ENCODE measurements at regions not wholly inside any gene's neighbourhood (a gene's known extent, or its start where the extent isn't known, plus 50 kb on each side); places are given as distances from the start of the nearest gene placed in this dataset.

DNA sequence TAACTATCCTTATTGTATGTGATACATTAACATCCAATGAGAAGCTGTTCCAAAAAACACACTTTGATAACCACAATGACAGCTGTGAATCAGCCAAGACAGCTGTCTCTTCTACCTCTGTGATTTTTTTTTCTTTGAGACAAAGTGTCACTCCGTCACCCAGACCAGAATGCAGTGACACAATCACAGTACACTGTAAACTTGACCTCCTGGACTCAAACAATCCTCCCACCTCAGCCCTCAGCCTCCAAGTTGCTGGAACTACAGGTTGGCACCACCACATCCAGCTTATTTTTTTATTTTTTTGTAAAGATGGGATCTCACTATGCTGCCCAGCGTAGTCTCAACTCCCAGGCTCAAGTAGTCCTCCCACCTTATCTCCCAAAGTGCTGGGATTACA is 73.5 kb upstream of the TMCO5A start:
- TF ChIP-seq POLR2A (IDR thresholded peaks at IDR 0.05; ENCODE audit: low read depth, low read length), result no peak
- FAIRE-seq, result no peak
- no peak for DNase-seq (ENCODE audit: insufficient read length, low spot score)

DNA sequence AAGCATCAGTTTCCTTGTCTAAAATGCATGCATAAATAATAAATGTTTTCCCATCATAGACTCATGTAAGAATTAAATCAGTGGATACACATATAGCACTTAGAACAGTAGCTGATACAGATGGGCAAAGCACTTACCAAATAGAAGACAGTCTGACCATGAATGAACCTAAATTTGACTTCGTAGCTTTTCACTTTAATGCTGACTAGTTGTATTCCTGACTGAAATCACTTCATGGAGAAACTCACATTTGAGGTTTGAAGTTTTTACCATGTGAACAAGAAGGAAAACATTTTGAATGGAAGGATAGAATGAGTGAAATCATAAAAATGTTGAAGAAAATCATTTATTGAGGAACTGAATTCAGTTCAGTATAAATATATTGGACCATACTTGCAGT is 68.8 kb upstream of the TMCO5A start:
- DNase-seq (ENCODE audit: insufficient read length, low spot score) (no peak), FAIRE-seq (no peak)
- TF ChIP-seq POLR2A (IDR thresholded peaks at IDR 0.05; ENCODE audit: low read depth, low read length), result no peak

DNA sequence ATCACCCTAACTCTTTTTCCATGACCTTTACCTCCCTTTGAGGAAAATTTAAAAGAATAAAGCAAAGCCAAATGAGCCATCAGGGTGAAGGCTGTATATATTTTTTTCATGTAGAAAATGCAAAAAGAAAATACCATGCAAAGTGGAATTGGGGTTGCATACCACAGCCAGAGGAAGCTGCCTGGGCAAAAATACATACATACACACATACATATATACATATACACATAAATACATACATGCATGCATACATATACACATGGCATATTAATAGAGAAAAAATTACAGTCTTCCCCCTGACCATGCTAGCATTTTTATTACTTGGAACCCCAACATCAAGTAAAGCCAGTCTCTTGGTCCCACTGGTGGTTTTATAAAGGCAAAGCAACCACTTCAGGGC is 63.7 kb upstream of the TMCO5A start:
- no peak for TF ChIP-seq POLR2A (IDR thresholded peaks at IDR 0.05; ENCODE audit: low read depth, low read length)
- DNase-seq (ENCODE audit: insufficient read length, low spot score) (no peak), FAIRE-seq (no peak)

DNA sequence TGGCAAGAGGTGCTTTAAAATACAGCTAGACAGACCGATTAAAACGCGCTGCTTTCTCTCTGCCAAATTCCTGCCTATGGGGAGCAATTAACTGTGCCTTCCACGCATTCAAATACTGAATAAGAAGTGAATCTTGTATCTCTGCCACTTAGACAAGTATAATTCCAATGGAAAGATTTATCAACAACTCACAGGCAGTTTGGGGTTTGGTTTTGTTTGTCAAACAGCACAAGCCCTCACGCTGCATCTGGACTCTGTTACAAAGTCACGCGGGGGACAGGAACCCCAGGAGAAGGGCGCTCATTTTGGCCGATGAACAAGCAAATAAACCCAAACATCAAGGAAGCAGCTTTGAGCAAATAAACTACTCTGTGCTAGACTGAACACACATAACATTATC is 61.8 kb upstream of the TMCO5A start:
- TF ChIP-seq POLR2A (IDR thresholded peaks at IDR 0.05; ENCODE audit: low read depth, low read length), result no peak
- FAIRE-seq (no peak), DNase-seq (ENCODE audit: insufficient read length, low spot score) (no peak)

DNA sequence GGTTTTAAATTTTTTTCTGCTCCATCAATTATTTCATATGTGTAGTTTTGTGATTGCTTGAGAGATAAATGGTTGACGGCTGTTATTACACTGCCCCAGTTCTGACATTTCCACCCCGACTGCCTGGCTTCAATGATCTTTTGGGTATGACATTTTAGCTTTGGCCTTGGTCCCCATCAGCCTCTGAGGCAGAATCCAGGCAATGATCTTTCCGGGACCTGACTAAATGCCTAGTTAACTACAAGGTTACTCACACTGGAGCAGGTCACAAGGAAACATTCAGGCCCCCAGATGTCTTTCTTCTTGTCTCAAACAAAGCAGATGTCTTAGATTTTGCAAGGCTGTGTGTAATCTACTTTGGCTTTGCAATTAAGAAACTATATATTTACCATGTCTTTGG is 61.1 kb upstream of the TMCO5A start:
- TF ChIP-seq POLR2A (IDR thresholded peaks at IDR 0.05; ENCODE audit: low read depth, low read length), result no peak
- DNase-seq (ENCODE audit: insufficient read length, low spot score) (no peak), FAIRE-seq (no peak)

DNA sequence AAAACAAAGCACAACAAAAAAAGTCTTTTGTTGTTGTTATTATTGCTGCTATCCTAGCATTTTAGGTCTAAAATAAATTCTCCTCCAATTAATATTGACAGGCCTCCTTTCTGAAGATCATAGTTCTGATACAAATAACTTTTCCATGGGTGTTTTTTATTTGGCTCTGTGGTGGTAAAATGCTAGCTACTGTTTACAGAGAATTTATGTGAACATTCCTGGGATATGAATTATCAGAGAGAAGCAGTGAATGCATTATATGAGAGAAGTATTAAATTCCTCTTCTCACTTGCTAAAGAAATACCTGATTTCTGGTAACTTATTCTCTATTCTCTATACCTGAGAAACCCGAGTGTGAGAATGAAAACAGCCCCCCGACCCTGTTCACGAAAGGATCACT is 57.5 kb upstream of the TMCO5A start:
- no peak for FAIRE-seq
- DNase-seq (ENCODE audit: insufficient read length, low spot score), result no peak
- no peak for TF ChIP-seq POLR2A (IDR thresholded peaks at IDR 0.05; ENCODE audit: low read depth, low read length)

DNA sequence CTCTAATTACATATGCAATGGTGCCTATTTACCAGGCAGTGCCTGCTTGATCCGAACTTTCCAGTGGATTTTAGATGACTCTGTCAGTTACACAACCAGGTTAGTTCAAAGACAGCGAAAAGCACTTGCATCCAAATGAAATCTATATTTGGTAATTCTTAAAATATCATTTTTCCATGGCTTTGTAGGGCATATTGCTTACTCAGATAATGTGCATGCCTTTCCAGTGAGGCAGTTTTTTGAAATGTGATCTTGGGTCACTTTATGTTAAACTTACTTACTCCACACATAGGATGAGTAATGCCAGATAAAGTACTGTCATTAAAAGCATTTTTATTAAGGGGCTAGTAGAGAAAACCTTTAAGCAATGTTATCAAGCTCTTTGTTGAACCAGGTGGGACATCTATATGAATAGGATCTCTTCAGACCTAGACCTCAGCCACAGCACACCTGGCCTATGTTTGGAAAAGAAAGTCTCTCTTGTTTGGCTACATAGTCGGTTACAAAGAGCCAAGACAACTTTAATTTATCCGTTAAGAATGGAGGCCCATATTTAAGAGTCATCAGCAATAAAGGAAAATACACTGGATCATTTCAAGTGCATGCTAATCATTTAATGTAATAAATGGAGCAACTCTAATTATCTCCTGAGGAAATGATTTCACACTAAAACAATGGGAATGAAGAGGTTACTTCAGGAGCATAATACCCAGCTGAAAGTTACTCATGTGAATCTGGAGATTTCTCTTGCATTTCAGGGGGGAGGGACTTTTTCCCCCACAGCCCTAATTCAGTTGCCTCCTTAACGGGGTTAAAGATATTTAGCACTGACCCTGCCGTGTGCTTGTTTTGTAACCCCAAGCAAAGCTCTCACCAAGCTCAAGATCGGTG is 56.3 kb upstream of the TMCO5A start:
- DNase-seq (ENCODE audit: insufficient read length, low spot score), result no peak
- TF ChIP-seq POLR2A (IDR thresholded peaks at IDR 0.05; ENCODE audit: low read depth, low read length), result no peak
- FAIRE-seq, result peak; percentile 38

DNA sequence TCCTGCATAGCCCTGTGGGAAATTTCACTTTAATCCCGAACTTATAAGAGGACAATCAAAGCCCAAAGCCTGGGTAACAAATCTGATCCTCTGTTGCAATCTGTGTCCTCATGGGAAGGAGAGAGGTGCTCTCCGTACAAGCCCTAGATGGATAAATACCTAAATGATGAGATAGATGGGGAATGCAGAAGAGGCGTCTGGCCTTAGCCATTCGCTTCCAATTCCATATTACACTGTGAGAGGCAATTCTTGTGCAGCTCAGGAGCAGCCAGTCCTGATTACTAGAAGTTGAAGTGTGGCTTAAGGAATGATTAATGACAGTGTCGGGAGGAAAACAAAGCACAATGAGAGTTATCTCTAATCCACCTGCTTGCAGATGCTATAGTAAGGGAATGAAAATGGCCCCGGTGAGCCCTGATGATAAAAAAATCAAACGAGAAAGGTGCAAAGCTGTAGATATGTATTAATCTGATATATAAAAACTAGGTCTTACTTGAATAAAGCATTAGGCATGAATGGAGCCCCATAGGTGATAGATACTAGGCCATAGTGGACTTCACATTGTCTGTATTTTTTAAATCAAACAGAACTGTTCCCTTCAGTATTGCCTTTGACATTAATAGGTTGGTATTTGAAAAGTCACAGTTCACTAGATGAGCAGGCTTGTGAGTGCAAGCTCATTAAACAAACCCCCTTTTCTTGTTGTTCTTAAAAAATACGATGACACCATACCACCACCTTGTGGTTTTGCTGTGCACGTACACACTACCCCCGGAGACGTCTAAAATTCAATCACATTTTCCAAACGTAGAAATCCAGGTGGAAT is 54.2 kb upstream of the TMCO5A start:
- DNase-seq (ENCODE audit: insufficient read length, low spot score) (no peak), FAIRE-seq (peak; percentile 75)
- TF ChIP-seq POLR2A (IDR thresholded peaks at IDR 0.05; ENCODE audit: low read depth, low read length), result no peak

DNA sequence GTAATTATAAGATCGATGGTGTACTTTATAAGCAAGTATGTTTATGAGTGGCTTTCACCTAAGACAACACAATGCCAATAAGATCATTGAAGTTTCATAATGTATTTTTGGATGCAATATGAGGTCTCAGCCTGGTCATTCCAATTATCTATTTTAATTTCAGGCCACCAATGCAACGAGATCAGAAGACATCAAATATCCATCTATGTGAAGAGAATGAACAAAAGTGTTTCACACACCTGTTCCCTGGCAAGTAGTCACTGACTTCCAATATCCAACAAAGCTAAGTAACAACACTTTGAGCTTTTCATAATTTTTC is 53.6 kb upstream of the TMCO5A start:
- TF ChIP-seq POLR2A (IDR thresholded peaks at IDR 0.05; ENCODE audit: low read depth, low read length), result no peak
- DNase-seq (ENCODE audit: insufficient read length, low spot score), result no peak
- FAIRE-seq, result no peak

DNA sequence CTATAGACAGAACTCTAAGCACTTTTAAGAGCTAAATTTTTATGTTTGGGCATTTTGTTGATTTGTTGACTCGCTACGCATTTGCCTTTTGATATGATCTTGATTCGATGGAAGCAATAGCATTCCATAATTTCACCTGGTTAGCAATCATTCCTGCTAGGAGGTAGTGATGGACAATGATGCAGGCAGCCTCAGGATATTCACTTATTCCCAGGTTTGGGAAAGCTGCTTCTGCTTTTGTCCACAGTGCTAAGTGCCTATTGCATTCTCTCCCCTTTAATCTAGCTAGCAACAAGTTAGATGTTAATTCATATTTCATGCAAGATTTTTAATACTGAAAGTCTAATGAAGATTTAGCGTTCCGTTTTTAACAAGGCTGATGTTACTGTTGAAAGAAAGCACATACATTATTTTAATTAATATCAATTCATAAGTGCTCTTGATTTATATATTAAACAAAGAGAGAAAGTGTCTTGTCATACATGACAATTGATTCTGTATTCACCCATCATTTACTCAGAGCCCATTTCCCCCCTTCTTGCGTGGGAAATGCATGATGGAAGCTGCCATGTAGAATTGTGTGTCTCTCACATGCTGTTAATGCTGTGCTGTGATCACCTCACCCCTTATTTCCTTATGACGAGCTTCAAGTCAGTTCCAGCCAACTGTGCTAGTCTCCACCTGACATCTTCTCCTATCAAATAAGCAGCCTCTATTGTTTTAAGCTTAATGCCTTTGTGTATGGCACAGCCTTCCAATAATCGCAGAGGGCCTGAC is 53.0 kb upstream of the TMCO5A start:
- DNase-seq (ENCODE audit: insufficient read length, low spot score) (no peak), FAIRE-seq (no peak)
- no peak for TF ChIP-seq POLR2A (IDR thresholded peaks at IDR 0.05; ENCODE audit: low read depth, low read length)

DNA sequence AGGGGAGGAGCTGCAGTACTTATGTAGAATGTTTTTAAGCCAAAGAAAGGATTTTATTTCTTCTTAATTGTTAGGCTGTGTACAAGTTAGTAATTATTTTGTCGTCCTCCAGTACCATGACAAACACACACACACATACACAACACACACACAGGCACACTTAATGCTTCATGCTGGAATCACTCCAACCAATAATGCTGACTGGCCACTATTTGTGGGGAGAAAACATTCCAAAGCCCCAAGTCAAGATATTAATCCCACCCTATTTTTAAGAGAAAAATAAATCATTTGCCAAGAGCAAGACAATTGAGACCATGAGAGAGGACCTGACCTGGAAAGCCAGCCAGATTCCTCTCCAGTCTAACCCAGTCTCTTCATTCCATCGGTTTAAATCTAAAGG is 51.8 kb upstream of the TMCO5A start:
- no peak for DNase-seq (ENCODE audit: insufficient read length, low spot score)

More for the DNA sequence above, 51.8 kb upstream of the TMCO5A start:
- TF ChIP-seq POLR2A (IDR thresholded peaks at IDR 0.05; ENCODE audit: low read depth, low read length), result no peak
- no peak for FAIRE-seq

Measured in H54 (cell line).